HepG2 (cell line): ENCODE measurements at regions not wholly inside any gene's neighbourhood (a gene's known extent, or its start where the extent isn't known, plus 50 kb on each side); places are given as distances from the start of the nearest gene placed in this dataset.

Experiments
- ATAC-seq: fragments of 200-7000 bp; cut with Tn5 transposase; 3 replicates; pipeline ENCODE4 v1.9.1; 2020; ENCODE audit warnings: mild to moderate bottlenecking, moderate library complexity
- BruUV-seq: library from RNA; stranded (reverse); fragments of 400-500 nt; replicated peaks from 2 replicates; lab custom pipeline; 2021; lab: Mats Ljungman, UMichigan
- CTCF ChIA-PET: fragments of 300-600 bp; formaldehyde crosslinking; extraction: SDS; loops from one replicate; lab custom pipeline; 2021; ENCODE audit warnings: low total read pairs, inconsistent platforms, low intra/inter-chr PET ratio; lab: Yijun Ruan, JAX
- POLR2A ChIA-PET: fragments of 350-600 bp; sonication (Branson Sonifier 250); formaldehyde crosslinking; loops from one replicate; lab custom pipeline; 2020; ENCODE audit warnings: antibody characterized with exemption, inconsistent platforms; lab: Yijun Ruan, JAX
- DNase-seq: peaks from one replicate; pipeline ENCODE4 v3.0.0-alpha.2; 2015; ENCODE audit warnings: low spot score
- FAIRE-seq: peaks from 3 replicates; lab custom pipeline; 2011; peaks lifted over from hg19 to GRCh38; lab: Jason Lieb, UNC
- H2AFZ ChIP-seq: one replicate; pipeline ENCODE4 v1.6.1; 2011; ENCODE audit warnings: low read length, inconsistent platforms
- H3K27ac ChIP-seq: fragments of 300-600 bp; 3 replicates; pipeline ENCODE4 v1.8.0; 2011; ENCODE audit warnings: mixed run types, mild to moderate bottlenecking, mixed read lengths, low read length, inconsistent platforms; ENCODE audit not compliant: insufficient read depth; ENCODE audit errors: extremely low read length
- H3K27me3 ChIP-seq, 2 experiments: fragments of 200-600 bp in 1 of 2; 2 replicates in 1 of 2; 3 replicates in 1 of 2; pipeline versions ENCODE4 v1.6.0 to v1.8.0; 2011; ENCODE audit warnings: low read length in 2 of 2, mild to moderate bottlenecking in 2 of 2, moderate library complexity in 2 of 2, inconsistent platforms in 1 of 2; ENCODE audit not compliant: insufficient read depth in 2 of 2, control insufficient read depth in 1 of 2
- H3K36me3 ChIP-seq, 2 experiments: fragments of 200-600 bp in 1 of 2; replicated peaks in 1 of 2; 2 replicates in 1 of 2; 3 replicates in 1 of 2; pipeline versions ENCODE4 v1.5.1 to v1.8.0; 2011; ENCODE audit warnings: low read length in 2 of 2, inconsistent platforms in 1 of 2; ENCODE audit not compliant: insufficient read depth in 2 of 2, control insufficient read depth in 1 of 2
- H3K4me1 ChIP-seq: 2 replicates; pipeline ENCODE4 v1.5.1; 2012; ENCODE audit warnings: low read length, inconsistent platforms; ENCODE audit not compliant: insufficient read depth
- H3K4me2 ChIP-seq: 2 replicates; pipeline ENCODE4 v1.6.0; 2011; ENCODE audit warnings: low read depth, low read length, inconsistent platforms
- H3K4me3 ChIP-seq, 3 experiments: fragments of 200-600 bp in 1 of 3; sonication (generic), shearing (Covaris generic) in 1 of 3; replicated peaks in 1 of 3; 2 replicates each; pipeline ENCODE4 v1.5.1; 2011 to 2016; ENCODE audit warnings: low read length in 3 of 3, inconsistent platforms in 2 of 3, low read depth in 2 of 3, mild to moderate bottlenecking in 2 of 3, control low read depth in 1 of 3, mixed read lengths in 1 of 3; ENCODE audit not compliant: insufficient read depth in 1 of 3
- H3K79me2 ChIP-seq: one replicate; pipeline ENCODE4 v1.6.1; 2011; ENCODE audit warnings: low read length, inconsistent platforms; ENCODE audit not compliant: insufficient read depth
- H3K9ac ChIP-seq: 2 replicates; pipeline ENCODE4 v1.6.0; 2011; ENCODE audit warnings: mild to moderate bottlenecking, low read depth, low read length, inconsistent platforms; ENCODE audit not compliant: insufficient read depth
- H3K9me3 ChIP-seq: 2 replicates; pipeline ENCODE4 v1.5.1; 2012; ENCODE audit warnings: mild to moderate bottlenecking, low read length
- H4K20me1 ChIP-seq: 2 replicates; pipeline ENCODE4 v1.6.0; 2011; ENCODE audit warnings: inconsistent platforms, mild to moderate bottlenecking, low read length, moderate library complexity; ENCODE audit not compliant: insufficient read depth
- BRCA1 ChIP-seq: sonication (generic); formaldehyde crosslinking; IDR thresholded peaks from 2 replicates; pipeline ENCODE4 v1.4.0; 2020; ENCODE audit warnings: missing genetic modification reagents
- CEBPB ChIP-seq: IDR thresholded peaks from 2 replicates; pipeline ENCODE4 v1.6.1; 2011; ENCODE audit warnings: low read depth, low read length, improper control_type of control experiment, borderline replicate concordance
- FIP1L1 ChIP-seq: fragments of 200-400 bp; formaldehyde crosslinking; IDR thresholded peaks from 2 replicates; pipeline ENCODE4 v1.6.1; 2018; ENCODE audit warnings: low read depth, mild to moderate bottlenecking, low read length, moderate library complexity, borderline replicate concordance; ENCODE audit not compliant: insufficient read depth
- FOXA1 ChIP-seq, 2 experiments: fragments of 450-650 bp in 1 of 2; sonication (generic) in 1 of 2; formaldehyde crosslinking in 1 of 2; IDR thresholded peaks; 2 replicates each; pipeline versions ENCODE4 v1.4.0 to v1.6.1; 2016 to 2020; ENCODE audit warnings: missing genetic modification reagents in 1 of 2
- NR1H2 ChIP-seq: sonication (generic); formaldehyde crosslinking; IDR thresholded peaks from 2 replicates; pipeline ENCODE4 v1.8.1; 2022; ENCODE audit warnings: low read depth, missing genetic modification reagents, borderline replicate concordance
- PITX1 ChIP-seq: sonication (generic); formaldehyde crosslinking; IDR thresholded peaks from 2 replicates; pipeline ENCODE4 v1.5.1; 2020; ENCODE audit warnings: mild to moderate bottlenecking, missing genetic modification reagents
- ZNF160 ChIP-seq: sonication (generic); formaldehyde crosslinking; IDR thresholded peaks from 2 replicates; pipeline ENCODE4 v1.8.0; 2022; ENCODE audit warnings: mild to moderate bottlenecking, inconsistent platforms, missing genetic modification reagents
- ZNF354B ChIP-seq: sonication (generic); formaldehyde crosslinking; IDR thresholded peaks from 2 replicates; pipeline ENCODE4 v1.8.0; 2022; ENCODE audit warnings: mild to moderate bottlenecking, missing genetic modification reagents
- ZNF558 ChIP-seq: sonication (generic); formaldehyde crosslinking; IDR thresholded peaks from 2 replicates; pipeline ENCODE4 v1.9.0; 2022; ENCODE audit warnings: mild to moderate bottlenecking, missing genetic modification reagents, borderline replicate concordance
- ZNF615 ChIP-seq: sonication (generic); formaldehyde crosslinking; IDR thresholded peaks from 2 replicates; pipeline ENCODE4 v1.5.0; 2020; ENCODE audit warnings: mild to moderate bottlenecking, missing genetic modification reagents, borderline replicate concordance
- ZNF772 ChIP-seq: sonication (generic); formaldehyde crosslinking; IDR thresholded peaks from 2 replicates; pipeline ENCODE4 v1.5.0; 2020; ENCODE audit warnings: mild to moderate bottlenecking, missing genetic modification reagents
- WGBS: methylation state at CpG from one replicate; pipeline ENCODE4 v1.1.6; 2017; ENCODE audit warnings: low lambda C conversion rate; 5-methylcytosine and 5-hydroxymethylcytosine counted together
- in situ Hi-C: cut with HindIII; loops from 2 replicates; pipeline ENCODE4 v1.10.0; 2017; ENCODE audit warnings: low pct_unique_long_range_greater_than_20kb; ENCODE audit not compliant: extremely low pct_ligation_motif_present
- intact Hi-C: fragments of 100-400 bp; cut with micrococcal nuclease; formaldehyde crosslinking; loops from one replicate; pipeline ENCODE4 v1.10.0; 2022; ENCODE audit not compliant: unreplicated experiment
- TF ChIP-seq, protein P1 (sequence below): sonication (generic); formaldehyde crosslinking; IDR thresholded peaks from 2 replicates; pipeline ENCODE4 v1.5.1; 2020; ENCODE audit warnings: mild to moderate bottlenecking, missing genetic modification reagents
- TF ChIP-seq, protein P2 (sequence below): sonication (generic); formaldehyde crosslinking; IDR thresholded peaks from 2 replicates; pipeline ENCODE4 v1.5.0; 2020; ENCODE audit warnings: missing genetic modification reagents
- TF ChIP-seq, protein P3 (sequence below): sonication (generic); formaldehyde crosslinking; IDR thresholded peaks from 2 replicates; pipeline ENCODE4 v1.5.0; 2020; ENCODE audit warnings: missing genetic modification reagents, mild to moderate bottlenecking, borderline replicate concordance
- TF ChIP-seq, protein P4 (sequence below): sonication (generic); formaldehyde crosslinking; IDR thresholded peaks from 2 replicates; pipeline ENCODE4 v1.8.0; 2022; ENCODE audit warnings: missing genetic modification reagents, mild to moderate bottlenecking, moderate library complexity, borderline replicate concordance
- TF ChIP-seq, protein P5 (sequence below): fragments of 450-650 bp; IDR thresholded peaks from 2 replicates; pipeline ENCODE4 v1.6.1; 2016

DNA sequence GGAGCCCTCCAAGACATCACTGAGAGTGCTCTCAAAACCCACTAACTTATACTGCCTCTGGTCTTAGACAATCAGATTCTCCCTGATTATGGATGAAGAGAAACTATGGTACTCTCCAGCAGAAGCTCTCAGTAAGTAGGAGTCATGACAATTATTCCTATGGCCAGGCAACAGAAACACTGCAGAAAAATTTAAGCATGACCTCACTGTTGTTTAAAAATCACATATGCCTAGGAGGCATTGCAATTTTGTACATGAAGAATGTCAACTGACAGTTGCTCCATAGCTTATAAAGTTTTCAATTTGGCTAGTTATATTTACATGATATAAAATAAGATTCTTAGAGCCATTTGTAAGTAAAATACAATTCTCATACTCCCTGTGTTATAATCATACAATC is 105.9 kb upstream of the LSM8 start (continued):
- TF ChIP-seq ZNF354B (CRISPR knock-in tag): no peak
- no peak for TF ChIP-seq ZNF772
- TF ChIP-seq, protein P1, sequence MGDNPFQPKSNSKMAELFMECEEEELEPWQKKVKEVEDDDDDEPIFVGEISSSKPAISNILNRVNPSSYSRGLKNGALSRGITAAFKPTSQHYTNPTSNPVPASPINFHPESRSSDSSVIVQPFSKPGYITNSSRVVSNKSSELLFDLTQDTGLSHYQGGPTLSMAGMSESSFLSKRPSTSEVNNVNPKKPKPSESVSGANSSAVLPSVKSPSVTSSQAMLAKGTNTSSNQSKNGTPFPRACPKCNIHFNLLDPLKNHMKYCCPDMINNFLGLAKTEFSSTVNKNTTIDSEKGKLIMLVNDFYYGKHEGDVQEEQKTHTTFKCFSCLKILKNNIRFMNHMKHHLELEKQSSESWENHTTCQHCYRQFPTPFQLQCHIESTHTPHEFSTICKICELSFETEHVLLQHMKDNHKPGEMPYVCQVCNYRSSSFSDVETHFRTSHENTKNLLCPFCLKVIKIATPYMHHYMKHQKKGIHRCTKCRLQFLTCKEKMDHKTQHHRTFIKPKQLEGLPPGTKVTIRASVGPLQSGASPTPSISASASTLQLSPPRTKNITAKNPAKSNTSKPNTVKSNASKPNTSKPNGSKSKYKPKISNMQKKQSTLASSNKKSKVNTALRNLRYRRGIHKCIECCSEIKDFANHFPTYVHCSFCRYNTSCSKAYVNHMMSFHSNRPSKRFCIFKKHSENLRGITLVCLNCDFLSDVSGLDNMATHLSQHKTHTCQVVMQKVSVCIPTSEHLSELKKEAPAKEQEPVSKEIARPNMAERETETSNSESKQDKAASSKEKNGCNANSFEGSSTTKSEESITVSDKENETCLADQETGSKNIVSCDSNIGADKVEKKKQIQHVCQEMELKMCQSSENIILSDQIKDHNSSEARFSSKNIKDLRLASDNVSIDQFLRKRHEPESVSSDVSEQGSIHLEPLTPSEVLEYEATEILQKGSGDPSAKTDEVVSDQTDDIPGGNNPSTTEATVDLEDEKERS (CRISPR knock-in tag): no peak
- TF ChIP-seq, protein P2, sequence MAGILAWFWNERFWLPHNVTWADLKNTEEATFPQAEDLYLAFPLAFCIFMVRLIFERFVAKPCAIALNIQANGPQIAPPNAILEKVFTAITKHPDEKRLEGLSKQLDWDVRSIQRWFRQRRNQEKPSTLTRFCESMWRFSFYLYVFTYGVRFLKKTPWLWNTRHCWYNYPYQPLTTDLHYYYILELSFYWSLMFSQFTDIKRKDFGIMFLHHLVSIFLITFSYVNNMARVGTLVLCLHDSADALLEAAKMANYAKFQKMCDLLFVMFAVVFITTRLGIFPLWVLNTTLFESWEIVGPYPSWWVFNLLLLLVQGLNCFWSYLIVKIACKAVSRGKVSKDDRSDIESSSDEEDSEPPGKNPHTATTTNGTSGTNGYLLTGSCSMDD: no peak
- TF ChIP-seq, all 625 proteins: peak for 0

DNA sequence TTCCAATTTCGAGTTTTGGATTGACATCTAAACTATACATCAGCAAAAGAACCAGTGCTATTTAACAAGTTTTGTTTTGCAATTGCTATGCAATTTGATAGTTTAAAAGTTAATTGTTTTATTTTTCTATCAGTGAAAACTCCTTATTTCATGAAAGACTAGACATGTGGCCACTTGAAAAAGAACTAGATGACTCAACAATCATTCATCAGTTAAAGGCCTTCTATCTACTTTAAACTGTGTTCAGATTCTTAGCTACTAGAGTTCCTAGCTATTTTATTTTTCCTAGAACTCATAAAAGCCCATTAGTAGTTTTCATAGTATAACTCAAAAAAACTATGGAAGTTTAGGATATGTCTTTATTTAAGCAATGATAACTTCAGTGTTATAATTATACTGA is 104.6 kb upstream of the LSM8 start:
- Histone ChIP-seq H3K79me2 (no peaks in the 10 kb centered on the region), H3K4me2 (no peak overlapping the region), H3K4me3 (no peak overlapping the region), H4K20me1 (no peaks in the 10 kb centered on the region), H3K27ac (no peak overlapping the region), H3K9me3 (no peaks in the 10 kb centered on the region), H3K36me3 (no peaks in the 10 kb centered on the region), H2AFZ (no peak overlapping the region), H3K4me1 (no peaks in the 10 kb centered on the region), H3K27me3 (no peaks in the 10 kb centered on the region), H3K9ac (no peak overlapping the region)
- DNase-seq (no peak), FAIRE-seq (no peak), ATAC-seq (no peak)
- in situ Hi-C loops: no loop called here
- WGBS: 0% methylated on average over 1 of the region's 1 CpG
- intact Hi-C loops: no loop called here
- no TSS peak for BruUV-seq
- ChIA-PET CTCF (no interaction called here), POLR2A (no interaction called here)
- no peak for TF ChIP-seq ZNF558 (CRISPR knock-in tag)
- no peak for TF ChIP-seq NR1H2
- no peak for TF ChIP-seq PITX1
- TF ChIP-seq FOXA1 (IDR thresholded peaks at IDR 0.05): no peak
- TF ChIP-seq FOXA1 (CRISPR knock-in tag; IDR thresholded peaks at IDR 0.05): no peak
- TF ChIP-seq, protein P3, sequence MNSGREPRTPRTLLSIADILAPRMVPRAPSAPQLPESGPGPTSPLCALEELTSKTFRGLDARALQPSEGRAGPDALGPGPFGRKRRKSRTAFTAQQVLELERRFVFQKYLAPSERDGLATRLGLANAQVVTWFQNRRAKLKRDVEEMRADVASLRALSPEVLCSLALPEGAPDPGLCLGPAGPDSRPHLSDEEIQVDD (CRISPR knock-in tag): no peak
- TF ChIP-seq FIP1L1: no peak
- no peak for TF ChIP-seq CEBPB
- TF ChIP-seq ZNF615 (CRISPR knock-in tag): no peak
- TF ChIP-seq ZNF160 (CRISPR knock-in tag): no peak
- TF ChIP-seq, protein P4, sequence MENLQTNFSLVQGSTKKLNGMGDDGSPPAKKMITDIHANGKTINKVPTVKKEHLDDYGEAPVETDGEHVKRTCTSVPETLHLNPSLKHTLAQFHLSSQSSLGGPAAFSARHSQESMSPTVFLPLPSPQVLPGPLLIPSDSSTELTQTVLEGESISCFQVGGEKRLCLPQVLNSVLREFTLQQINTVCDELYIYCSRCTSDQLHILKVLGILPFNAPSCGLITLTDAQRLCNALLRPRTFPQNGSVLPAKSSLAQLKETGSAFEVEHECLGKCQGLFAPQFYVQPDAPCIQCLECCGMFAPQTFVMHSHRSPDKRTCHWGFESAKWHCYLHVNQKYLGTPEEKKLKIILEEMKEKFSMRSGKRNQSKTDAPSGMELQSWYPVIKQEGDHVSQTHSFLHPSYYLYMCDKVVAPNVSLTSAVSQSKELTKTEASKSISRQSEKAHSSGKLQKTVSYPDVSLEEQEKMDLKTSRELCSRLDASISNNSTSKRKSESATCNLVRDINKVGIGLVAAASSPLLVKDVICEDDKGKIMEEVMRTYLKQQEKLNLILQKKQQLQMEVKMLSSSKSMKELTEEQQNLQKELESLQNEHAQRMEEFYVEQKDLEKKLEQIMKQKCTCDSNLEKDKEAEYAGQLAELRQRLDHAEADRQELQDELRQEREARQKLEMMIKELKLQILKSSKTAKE (CRISPR knock-in tag): no peak
- no peak for TF ChIP-seq BRCA1 (CRISPR knock-in tag)
- TF ChIP-seq, protein P5, sequence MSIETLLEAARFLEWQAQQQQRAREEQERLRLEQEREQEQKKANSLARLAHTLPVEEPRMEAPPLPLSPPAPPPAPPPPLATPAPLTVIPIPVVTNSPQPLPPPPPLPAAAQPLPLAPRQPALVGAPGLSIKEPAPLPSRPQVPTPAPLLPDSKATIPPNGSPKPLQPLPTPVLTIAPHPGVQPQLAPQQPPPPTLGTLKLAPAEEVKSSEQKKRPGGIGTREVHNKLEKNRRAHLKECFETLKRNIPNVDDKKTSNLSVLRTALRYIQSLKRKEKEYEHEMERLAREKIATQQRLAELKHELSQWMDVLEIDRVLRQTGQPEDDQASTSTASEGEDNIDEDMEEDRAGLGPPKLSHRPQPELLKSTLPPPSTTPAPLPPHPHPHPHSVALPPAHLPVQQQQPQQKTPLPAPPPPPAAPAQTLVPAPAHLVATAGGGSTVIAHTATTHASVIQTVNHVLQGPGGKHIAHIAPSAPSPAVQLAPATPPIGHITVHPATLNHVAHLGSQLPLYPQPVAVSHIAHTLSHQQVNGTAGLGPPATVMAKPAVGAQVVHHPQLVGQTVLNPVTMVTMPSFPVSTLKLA: no peak
